ENCODE measurements at regions not wholly inside any gene's neighbourhood (a gene's known extent, or its start where the extent isn't known, plus 50 kb on each side); places are given as distances from the start of the nearest gene placed in this dataset.

- no peak for TF ChIP-seq CTCF (conservative IDR thresholded peaks at IDR 0.05 in 1 of 2, IDR thresholded peaks at IDR 0.05 in 1 of 2; ENCODE audit: low read depth in 1 of 2, low read length in 2 of 2)
- no peak for TF ChIP-seq EZH2 (IDR thresholded peaks at IDR 0.05; ENCODE audit: low read length, missing control alignments)
- no peaks in the 10 kb centered on the region for H3K36me3 ChIP-seq (ENCODE audit: control insufficient read depth, insufficient read depth, low read length)
- H3K27me3 ChIP-seq (ENCODE audit: control insufficient read depth, insufficient read depth, low read length), result no peaks in the 10 kb centered on the region
These were observed 69.9 kb upstream of the SLC1A1 start for GRCh38 chr9:4420351-4420750.

GRCh38 chr9:4417578-4418325, 72.5 kb upstream of the SLC1A1 start:
- TF ChIP-seq EZH2 (IDR thresholded peaks at IDR 0.05; ENCODE audit: low read length, missing control alignments) (no peak), CTCF (conservative IDR thresholded peaks at IDR 0.05 in 1 of 2, IDR thresholded peaks at IDR 0.05 in 1 of 2; ENCODE audit: low read depth in 1 of 2, low read length in 2 of 2) (no peak)
- no peaks in the 10 kb centered on the region for H3K36me3 ChIP-seq (ENCODE audit: control insufficient read depth, insufficient read depth, low read length)
- H3K27ac ChIP-seq (ENCODE audit: insufficient read depth, low read length), result no peak overlapping the region
- H3K27me3 ChIP-seq (ENCODE audit: control insufficient read depth, insufficient read depth, low read length), result no peaks in the 10 kb centered on the region
- H4K20me1 ChIP-seq (ENCODE audit: control insufficient read depth, extremely low read depth, insufficient read depth, low read length), result no peaks in the 10 kb centered on the region
- H3K79me2 ChIP-seq (ENCODE audit: control insufficient read depth, insufficient read depth, low read length), result no peaks in the 10 kb centered on the region
- peaks cover 4% of the 10 kb centered on the region for H3K4me1 ChIP-seq (ENCODE audit: control insufficient read depth, extremely low read depth, insufficient read depth, low read length)
- peak in 1 of 2 donors; percentile 62 for DNase-seq (ENCODE audit: low read depth in 2 of 2)
- no peaks in the 10 kb centered on the region for H3K9me3 ChIP-seq (ENCODE audit: control insufficient read depth, insufficient read depth, low read depth, low read length)
- H3K4me3 ChIP-seq (replicated peaks in 1 of 4; ENCODE audit: control extremely low read depth in 1 of 4, insufficient read depth in 1 of 4, low read depth in 3 of 4, low read length in 4 of 4), result no peak overlapping the region
- no peak overlapping the region for H3K9ac ChIP-seq (ENCODE audit: insufficient read depth, low read length)
- H2AFZ ChIP-seq (ENCODE audit: low read length), result no peak overlapping the region
- H3K4me2 ChIP-seq (ENCODE audit: extremely low read depth, insufficient read depth, low read length), result no peak overlapping the region

More at GRCh38 chr9:4420351-4420750, 69.9 kb upstream of the SLC1A1 start:
- peaks cover 4% of the 10 kb centered on the region for H3K4me1 ChIP-seq (ENCODE audit: control insufficient read depth, extremely low read depth, insufficient read depth, low read length)
- DNase-seq (ENCODE audit: low read depth in 2 of 2), result no peak
- H3K9ac ChIP-seq (ENCODE audit: insufficient read depth, low read length), result no peak overlapping the region
- H3K4me3 ChIP-seq (replicated peaks in 1 of 4; ENCODE audit: control extremely low read depth in 1 of 4, insufficient read depth in 1 of 4, low read depth in 3 of 4, low read length in 4 of 4), result no peak overlapping the region
- H3K27ac ChIP-seq (ENCODE audit: insufficient read depth, low read length), result no peak overlapping the region
- H3K4me2 ChIP-seq (ENCODE audit: extremely low read depth, insufficient read depth, low read length), result no peak overlapping the region
- H3K9me3 ChIP-seq (ENCODE audit: control insufficient read depth, insufficient read depth, low read depth, low read length), result no peaks in the 10 kb centered on the region
- H3K79me2 ChIP-seq (ENCODE audit: control insufficient read depth, insufficient read depth, low read length), result no peaks in the 10 kb centered on the region
- no peak overlapping the region for H2AFZ ChIP-seq (ENCODE audit: low read length)
- no peaks in the 10 kb centered on the region for H4K20me1 ChIP-seq (ENCODE audit: control insufficient read depth, extremely low read depth, insufficient read depth, low read length)

GRCh38 chr9:4416467-4416866, 73.8 kb upstream of the SLC1A1 start:
- Histone ChIP-seq H3K27me3 (ENCODE audit: control insufficient read depth, insufficient read depth, low read length) (no peaks in the 10 kb centered on the region), H3K4me1 (ENCODE audit: control insufficient read depth, extremely low read depth, insufficient read depth, low read length) (peaks cover 4% of the 10 kb centered on the region), H3K27ac (ENCODE audit: insufficient read depth, low read length) (no peak overlapping the region), H3K9ac (ENCODE audit: insufficient read depth, low read length) (no peak overlapping the region), H3K4me2 (ENCODE audit: extremely low read depth, insufficient read depth, low read length) (no peak overlapping the region), H4K20me1 (ENCODE audit: control insufficient read depth, extremely low read depth, insufficient read depth, low read length) (no peaks in the 10 kb centered on the region), H3K36me3 (ENCODE audit: control insufficient read depth, insufficient read depth, low read length) (no peaks in the 10 kb centered on the region), H3K79me2 (ENCODE audit: control insufficient read depth, insufficient read depth, low read length) (no peaks in the 10 kb centered on the region), H3K9me3 (ENCODE audit: control insufficient read depth, insufficient read depth, low read depth, low read length) (no peaks in the 10 kb centered on the region), H3K4me3 (replicated peaks in 1 of 4; ENCODE audit: control extremely low read depth in 1 of 4, insufficient read depth in 1 of 4, low read depth in 3 of 4, low read length in 4 of 4) (no peak overlapping the region), H2AFZ (ENCODE audit: low read length) (no peak overlapping the region)
- DNase-seq (ENCODE audit: low read depth in 2 of 2), result no peak
- TF ChIP-seq CTCF (conservative IDR thresholded peaks at IDR 0.05 in 1 of 2, IDR thresholded peaks at IDR 0.05 in 1 of 2; ENCODE audit: low read depth in 1 of 2, low read length in 2 of 2) (no peak), EZH2 (IDR thresholded peaks at IDR 0.05; ENCODE audit: low read length, missing control alignments) (no peak)
